ENCODE measurements at regions not wholly inside any gene's neighbourhood (a gene's known extent, or its start where the extent isn't known, plus 50 kb on each side); places are given as distances from the start of the nearest gene placed in this dataset.

DNA sequence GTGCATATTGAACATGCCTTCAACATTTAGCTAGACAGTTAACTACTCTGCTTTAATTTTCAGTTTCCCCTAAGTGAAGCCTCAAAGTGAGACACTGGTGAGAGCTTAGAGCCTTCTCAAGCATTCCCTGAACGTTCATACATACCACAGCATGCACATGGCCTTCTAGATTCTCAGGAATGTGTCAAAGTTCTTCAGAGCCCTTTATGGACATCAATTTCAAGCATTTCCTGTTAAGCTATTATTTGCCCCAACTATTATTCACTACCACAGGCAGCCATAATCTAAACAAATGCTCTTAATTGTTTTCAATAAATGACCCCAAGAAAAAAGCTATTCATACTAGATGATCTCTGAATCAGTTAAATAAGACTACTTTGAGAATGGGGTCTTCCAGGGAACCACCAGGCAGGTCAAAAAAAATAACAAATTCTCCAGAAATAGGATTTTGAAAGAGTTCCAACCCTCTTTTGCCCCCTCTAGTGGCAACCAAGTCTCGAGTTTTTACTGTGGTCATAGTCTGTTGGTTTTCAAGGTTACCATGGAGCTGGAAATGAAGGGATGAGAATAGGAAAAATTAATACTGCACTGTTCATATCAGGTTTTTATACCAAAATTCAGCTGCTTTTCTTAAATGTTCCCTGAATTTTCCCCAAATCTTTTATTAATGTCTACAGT lies 235.4 kb downstream of the RAB28 start:
- TF ChIP-seq, protein P1, sequence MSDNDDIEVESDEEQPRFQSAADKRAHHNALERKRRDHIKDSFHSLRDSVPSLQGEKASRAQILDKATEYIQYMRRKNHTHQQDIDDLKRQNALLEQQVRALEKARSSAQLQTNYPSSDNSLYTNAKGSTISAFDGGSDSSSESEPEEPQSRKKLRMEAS (IDR thresholded peaks at IDR 0.05), result no peak
- TF ChIP-seq, protein P2, sequence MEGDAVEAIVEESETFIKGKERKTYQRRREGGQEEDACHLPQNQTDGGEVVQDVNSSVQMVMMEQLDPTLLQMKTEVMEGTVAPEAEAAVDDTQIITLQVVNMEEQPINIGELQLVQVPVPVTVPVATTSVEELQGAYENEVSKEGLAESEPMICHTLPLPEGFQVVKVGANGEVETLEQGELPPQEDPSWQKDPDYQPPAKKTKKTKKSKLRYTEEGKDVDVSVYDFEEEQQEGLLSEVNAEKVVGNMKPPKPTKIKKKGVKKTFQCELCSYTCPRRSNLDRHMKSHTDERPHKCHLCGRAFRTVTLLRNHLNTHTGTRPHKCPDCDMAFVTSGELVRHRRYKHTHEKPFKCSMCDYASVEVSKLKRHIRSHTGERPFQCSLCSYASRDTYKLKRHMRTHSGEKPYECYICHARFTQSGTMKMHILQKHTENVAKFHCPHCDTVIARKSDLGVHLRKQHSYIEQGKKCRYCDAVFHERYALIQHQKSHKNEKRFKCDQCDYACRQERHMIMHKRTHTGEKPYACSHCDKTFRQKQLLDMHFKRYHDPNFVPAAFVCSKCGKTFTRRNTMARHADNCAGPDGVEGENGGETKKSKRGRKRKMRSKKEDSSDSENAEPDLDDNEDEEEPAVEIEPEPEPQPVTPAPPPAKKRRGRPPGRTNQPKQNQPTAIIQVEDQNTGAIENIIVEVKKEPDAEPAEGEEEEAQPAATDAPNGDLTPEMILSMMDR (IDR thresholded peaks at IDR 0.05; ENCODE audit: low read depth, low read length, missing input control), result peak; percentile 23
- TF ChIP-seq, protein P3, sequence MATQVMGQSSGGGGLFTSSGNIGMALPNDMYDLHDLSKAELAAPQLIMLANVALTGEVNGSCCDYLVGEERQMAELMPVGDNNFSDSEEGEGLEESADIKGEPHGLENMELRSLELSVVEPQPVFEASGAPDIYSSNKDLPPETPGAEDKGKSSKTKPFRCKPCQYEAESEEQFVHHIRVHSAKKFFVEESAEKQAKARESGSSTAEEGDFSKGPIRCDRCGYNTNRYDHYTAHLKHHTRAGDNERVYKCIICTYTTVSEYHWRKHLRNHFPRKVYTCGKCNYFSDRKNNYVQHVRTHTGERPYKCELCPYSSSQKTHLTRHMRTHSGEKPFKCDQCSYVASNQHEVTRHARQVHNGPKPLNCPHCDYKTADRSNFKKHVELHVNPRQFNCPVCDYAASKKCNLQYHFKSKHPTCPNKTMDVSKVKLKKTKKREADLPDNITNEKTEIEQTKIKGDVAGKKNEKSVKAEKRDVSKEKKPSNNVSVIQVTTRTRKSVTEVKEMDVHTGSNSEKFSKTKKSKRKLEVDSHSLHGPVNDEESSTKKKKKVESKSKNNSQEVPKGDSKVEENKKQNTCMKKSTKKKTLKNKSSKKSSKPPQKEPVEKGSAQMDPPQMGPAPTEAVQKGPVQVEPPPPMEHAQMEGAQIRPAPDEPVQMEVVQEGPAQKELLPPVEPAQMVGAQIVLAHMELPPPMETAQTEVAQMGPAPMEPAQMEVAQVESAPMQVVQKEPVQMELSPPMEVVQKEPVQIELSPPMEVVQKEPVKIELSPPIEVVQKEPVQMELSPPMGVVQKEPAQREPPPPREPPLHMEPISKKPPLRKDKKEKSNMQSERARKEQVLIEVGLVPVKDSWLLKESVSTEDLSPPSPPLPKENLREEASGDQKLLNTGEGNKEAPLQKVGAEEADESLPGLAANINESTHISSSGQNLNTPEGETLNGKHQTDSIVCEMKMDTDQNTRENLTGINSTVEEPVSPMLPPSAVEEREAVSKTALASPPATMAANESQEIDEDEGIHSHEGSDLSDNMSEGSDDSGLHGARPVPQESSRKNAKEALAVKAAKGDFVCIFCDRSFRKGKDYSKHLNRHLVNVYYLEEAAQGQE (IDR thresholded peaks at IDR 0.05), result no peak
